ENCODE measurements at regions not wholly inside any gene's neighbourhood (a gene's known extent, or its start where the extent isn't known, plus 50 kb on each side); places are given as distances from the start of the nearest gene placed in this dataset.

GRCh38 chr20:39524371-39524911 lies 562.3 kb downstream of the DHX35 start:
- DNase-seq: no peak

DNA sequence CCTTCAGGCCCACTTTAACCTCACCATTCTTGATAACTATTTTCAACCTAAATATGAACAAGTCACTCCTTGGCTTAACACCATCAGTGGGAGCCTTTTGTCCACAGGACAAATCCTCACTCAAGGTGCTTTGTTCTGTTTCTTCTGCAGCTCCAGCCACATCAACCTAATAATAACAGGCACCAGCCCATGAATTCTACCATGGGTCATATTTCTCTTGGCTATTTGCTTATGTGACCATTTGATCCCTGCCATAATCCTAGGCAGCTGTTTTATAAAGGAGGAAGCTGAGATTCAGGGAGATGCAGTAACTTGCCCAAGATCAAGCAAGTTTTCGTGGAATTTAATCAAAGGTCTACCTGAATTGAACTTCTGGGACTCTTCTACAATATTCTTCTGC lies 561.3 kb downstream of the DHX35 start:
- no peak for DNase-seq

GRCh38 chr20:39518654-39519053 lies 556.5 kb downstream of the DHX35 start:
- DNase-seq: no peak

GRCh38 chr20:39516964-39517363 lies 554.8 kb downstream of the DHX35 start:
- DNase-seq: no peak

DNA sequence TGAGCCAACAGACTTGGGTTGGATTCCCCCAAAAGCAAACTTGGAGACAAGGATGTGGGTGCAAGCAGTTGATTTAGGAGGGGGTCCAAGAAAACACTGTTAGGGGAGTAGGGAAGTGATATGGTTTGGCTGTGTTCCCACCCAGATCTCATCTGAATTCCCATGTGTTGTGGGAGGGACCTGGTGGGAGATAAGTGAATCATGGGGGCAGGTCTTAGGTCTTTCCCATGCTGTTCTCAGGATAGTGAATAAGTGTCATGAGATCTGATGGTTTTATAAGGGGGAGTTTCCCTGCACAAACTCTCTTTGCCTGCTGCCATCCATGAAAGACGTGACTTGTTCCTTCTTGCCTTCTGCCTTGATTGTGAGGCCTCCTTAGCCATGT lies 542.6 kb downstream of the DHX35 start:
- DNase-seq: no peak

- no peak for DNase-seq
These were observed 542.0 kb downstream of the DHX35 start for GRCh38 chr20:39503902-39504709.

GRCh38 chr20:39492223-39492797 lies 530.2 kb downstream of the DHX35 start:
- DNase-seq: no peak

GRCh38 chr20:39491711-39492110 lies 529.6 kb downstream of the DHX35 start:
- no peak for DNase-seq

DNA sequence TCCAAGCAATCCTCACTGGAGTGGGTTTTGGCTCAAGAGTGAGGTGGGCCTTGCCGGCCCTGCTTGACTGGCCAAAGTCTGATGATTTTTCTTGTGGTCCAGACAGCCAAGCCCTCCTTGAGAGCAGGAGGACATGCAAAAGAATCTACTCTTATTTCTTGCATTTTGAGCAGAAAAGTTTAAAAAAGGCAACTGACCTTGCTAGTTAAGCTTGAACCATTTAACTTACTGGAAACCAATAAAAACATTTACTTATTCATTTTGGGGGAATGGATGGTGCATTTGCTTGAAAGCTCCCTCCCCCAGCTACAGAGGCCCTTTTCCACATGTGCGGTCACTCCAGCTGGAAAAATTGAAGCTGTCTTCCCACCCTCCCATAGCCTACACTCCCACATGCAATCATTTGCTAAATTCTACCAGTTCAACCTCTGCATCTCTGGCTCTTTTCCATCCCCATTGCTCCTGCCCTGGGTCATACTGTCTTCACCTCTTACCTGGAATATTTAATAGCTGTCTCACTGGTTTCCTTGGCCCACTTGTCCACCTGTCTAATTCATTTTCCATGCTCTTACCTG lies 527.9 kb downstream of the DHX35 start:
- no peak for DNase-seq

GRCh38 chr20:39480276-39481043 lies 518.3 kb downstream of the DHX35 start:
- DNase-seq: no peak

GRCh38 chr20:39479196-39479810 lies 517.2 kb downstream of the DHX35 start:
- no peak for DNase-seq

- DNase-seq: no peak
These were observed 512.7 kb downstream of the DHX35 start for GRCh38 chr20:39474879-39475278.

DNA sequence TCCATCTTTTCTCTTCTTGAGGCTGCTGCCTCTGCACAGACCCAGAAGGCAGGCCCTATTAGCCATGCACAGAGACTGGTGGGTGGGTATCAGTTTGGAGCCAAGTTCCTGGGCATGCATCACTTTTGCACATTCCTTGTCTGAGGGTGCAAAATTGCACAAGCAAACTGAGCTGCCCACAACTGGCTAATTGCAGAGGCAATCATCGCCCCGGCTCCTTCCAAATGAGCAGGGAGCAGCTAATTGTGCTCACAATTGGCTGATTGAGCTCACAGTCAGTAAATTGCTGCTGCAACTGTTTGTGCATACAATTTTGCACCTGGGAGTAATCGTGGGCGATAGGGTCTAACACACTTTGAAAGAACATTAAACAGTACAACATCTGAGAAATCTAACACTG lies 511.4 kb downstream of the DHX35 start:
- peak in 15 of 58 donors; percentile 0 to 28 (median 3) for DNase-seq

DNA sequence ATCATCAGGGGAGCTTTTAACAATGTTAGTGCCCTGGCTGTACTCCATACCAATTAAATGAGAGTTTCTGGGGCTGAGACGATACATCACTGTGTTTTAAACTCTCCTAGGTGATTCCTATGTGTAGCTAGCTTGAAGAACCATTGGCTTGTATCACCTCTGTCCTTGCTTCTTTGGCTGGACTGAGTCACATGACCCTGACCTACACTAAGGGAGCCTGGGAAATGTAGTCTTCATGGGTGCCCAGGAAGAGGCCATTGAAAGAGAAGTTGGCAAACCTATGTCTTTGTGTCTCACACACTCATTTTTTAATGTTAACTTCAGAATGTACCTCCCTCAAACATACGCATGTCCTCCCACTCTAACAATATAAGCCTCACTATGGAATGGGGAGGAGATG lies 506.6 kb downstream of the DHX35 start:
- no peak for DNase-seq

DNA sequence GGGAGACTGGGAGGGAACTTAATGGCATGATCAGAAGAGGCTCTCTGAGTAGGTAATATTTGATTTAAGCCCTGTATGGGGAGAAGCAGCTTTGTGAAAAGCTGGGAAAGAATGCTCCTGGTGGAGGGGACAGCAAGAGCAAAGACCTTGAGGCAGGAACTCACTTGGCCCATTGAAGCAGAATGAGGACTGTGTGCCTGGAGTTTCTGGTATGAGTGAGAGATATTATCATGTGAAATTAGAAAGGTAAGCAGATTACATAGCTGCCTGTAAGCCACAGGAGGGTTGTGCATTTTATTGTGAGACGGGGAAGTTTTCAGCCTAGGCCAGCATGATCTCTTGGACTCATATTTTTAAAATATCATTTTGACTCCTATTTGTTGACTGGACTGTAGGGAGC lies 502.1 kb downstream of the DHX35 start:
- no peak for DNase-seq

DNA sequence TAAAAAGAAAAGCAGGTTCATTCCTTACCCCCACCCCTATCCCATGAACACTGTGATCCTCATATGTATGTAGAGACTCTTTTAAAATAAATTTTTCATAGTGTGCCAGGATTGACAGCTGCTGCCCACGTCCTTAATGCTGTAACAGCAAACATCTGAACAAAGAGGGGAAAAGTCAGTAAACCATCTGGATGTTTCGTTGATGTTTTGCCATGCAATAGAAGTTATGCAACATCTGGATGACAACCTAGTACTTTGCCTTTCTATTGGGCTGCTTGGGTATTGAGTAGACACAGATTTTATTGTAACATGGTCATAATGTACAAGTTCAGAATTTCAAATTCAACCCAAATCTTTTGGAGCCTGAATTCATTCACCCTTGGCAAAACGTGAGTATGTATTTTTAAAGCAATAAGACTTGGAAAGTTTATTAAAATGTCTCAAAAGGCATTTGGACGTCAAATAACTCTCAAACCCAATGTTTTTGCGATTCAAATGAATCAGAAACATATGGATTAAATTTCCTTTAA lies 500.3 kb downstream of the DHX35 start:
- no peak for DNase-seq

DNA sequence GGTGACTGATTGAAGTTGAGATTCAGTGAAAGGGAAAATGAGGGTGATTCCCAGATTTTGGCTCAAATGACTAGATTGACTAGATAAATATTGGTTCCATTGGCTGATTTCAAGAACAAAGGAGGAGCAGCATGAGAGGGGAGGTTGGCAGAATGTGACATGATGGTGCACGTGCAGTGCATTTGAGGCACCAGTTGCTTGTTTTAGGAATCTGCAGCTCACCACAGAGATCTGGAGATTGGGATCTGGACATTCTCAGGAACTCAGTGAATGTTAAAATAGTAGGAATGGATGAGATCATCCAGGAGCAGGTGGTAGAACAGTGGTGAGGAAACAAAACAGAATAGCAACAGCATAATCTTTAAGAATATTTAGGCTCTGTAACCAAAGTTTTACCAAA lies 496.3 kb downstream of the DHX35 start:
- no peak for DNase-seq

GRCh38 chr20:39453890-39454289 lies 491.7 kb downstream of the DHX35 start:
- peak in 1 of 58 donors; percentile 3 for DNase-seq

GRCh38 chr20:39452583-39453340 lies 490.6 kb downstream of the DHX35 start:
- no peak for DNase-seq

GRCh38 chr20:39451386-39451785 lies 489.2 kb downstream of the DHX35 start:
- no peak for DNase-seq
